ENCODE measurements at regions not wholly inside any gene's neighbourhood (a gene's known extent, or its start where the extent isn't known, plus 50 kb on each side); places are given as distances from the start of the nearest gene placed in this dataset.

DNA sequence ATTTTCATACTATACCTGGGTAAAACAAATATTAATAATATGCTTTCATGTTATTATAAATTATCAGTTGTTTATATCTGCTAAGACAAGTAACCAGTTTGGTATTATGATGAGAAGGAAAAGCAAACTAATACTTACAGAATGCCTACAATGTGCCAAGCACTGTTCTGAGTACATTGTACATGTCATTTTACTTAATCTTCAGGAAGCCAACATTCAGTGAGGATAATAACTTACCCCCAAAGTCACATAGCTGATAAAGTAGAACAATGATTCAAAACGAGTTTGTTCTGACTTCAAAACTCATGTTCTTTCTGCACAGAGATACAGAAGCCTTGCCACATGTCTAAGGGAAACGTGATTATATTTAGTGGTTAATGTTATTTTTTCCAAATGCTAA is 89.0 kb upstream of the DIO2 start:
- TF ChIP-seq, protein P1, sequence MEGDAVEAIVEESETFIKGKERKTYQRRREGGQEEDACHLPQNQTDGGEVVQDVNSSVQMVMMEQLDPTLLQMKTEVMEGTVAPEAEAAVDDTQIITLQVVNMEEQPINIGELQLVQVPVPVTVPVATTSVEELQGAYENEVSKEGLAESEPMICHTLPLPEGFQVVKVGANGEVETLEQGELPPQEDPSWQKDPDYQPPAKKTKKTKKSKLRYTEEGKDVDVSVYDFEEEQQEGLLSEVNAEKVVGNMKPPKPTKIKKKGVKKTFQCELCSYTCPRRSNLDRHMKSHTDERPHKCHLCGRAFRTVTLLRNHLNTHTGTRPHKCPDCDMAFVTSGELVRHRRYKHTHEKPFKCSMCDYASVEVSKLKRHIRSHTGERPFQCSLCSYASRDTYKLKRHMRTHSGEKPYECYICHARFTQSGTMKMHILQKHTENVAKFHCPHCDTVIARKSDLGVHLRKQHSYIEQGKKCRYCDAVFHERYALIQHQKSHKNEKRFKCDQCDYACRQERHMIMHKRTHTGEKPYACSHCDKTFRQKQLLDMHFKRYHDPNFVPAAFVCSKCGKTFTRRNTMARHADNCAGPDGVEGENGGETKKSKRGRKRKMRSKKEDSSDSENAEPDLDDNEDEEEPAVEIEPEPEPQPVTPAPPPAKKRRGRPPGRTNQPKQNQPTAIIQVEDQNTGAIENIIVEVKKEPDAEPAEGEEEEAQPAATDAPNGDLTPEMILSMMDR (IDR thresholded peaks at IDR 0.05) = no peak
- TF ChIP-seq POLR2A (IDR thresholded peaks at IDR 0.05) = no peak
- TF ChIP-seq EP300 (IDR thresholded peaks at IDR 0.05) = no peak
- TF ChIP-seq POLR2AphosphoS5 (IDR thresholded peaks at IDR 0.05) = no peak
